ENCODE measurements at regions not wholly inside any gene's neighbourhood (a gene's known extent, or its start where the extent isn't known, plus 50 kb on each side); places are given as distances from the start of the nearest gene placed in this dataset.

GRCh38 chr18:38367473-38367872, 801.9 kb upstream of the CELF4 start:
- TF ChIP-seq POLR2A (IDR thresholded peaks at IDR 0.05; ENCODE audit: low read depth, low read length) (no peak), EZH2 (IDR thresholded peaks at IDR 0.05; ENCODE audit: borderline replicate concordance, low read depth, low read length, severe bottlenecking) (no peak), GATA2 (IDR thresholded peaks at IDR 0.05; ENCODE audit: insufficient read depth, insufficient read length, low read depth, low read length) (no peak), POLR2AphosphoS5 (IDR thresholded peaks at IDR 0.05; ENCODE audit: insufficient read depth, low read depth, low read length) (no peak), JUN (IDR thresholded peaks at IDR 0.05; ENCODE audit: borderline replicate concordance, insufficient read depth, insufficient read length, low read depth) (no peak), FOS (IDR thresholded peaks at IDR 0.05; ENCODE audit: borderline replicate concordance, insufficient read depth, low read length) (no peak), MYC (IDR thresholded peaks at IDR 0.05; ENCODE audit: low read depth, low read length) (no peak)
- TF ChIP-seq, protein P1, sequence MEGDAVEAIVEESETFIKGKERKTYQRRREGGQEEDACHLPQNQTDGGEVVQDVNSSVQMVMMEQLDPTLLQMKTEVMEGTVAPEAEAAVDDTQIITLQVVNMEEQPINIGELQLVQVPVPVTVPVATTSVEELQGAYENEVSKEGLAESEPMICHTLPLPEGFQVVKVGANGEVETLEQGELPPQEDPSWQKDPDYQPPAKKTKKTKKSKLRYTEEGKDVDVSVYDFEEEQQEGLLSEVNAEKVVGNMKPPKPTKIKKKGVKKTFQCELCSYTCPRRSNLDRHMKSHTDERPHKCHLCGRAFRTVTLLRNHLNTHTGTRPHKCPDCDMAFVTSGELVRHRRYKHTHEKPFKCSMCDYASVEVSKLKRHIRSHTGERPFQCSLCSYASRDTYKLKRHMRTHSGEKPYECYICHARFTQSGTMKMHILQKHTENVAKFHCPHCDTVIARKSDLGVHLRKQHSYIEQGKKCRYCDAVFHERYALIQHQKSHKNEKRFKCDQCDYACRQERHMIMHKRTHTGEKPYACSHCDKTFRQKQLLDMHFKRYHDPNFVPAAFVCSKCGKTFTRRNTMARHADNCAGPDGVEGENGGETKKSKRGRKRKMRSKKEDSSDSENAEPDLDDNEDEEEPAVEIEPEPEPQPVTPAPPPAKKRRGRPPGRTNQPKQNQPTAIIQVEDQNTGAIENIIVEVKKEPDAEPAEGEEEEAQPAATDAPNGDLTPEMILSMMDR (IDR thresholded peaks at IDR 0.05; ENCODE audit: extremely low read depth in 1 of 2, insufficient read depth in 1 of 2, low read depth in 1 of 2, low read length in 2 of 2) = no peak
- TF ChIP-seq, protein P2, sequence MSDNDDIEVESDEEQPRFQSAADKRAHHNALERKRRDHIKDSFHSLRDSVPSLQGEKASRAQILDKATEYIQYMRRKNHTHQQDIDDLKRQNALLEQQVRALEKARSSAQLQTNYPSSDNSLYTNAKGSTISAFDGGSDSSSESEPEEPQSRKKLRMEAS (IDR thresholded peaks at IDR 0.05; ENCODE audit: insufficient read depth, insufficient read length) = no peak

All from endothelial cell of umbilical vein (primary cell).